ENCODE measurements at regions not wholly inside any gene's neighbourhood (a gene's known extent, or its start where the extent isn't known, plus 50 kb on each side); places are given as distances from the start of the nearest gene placed in this dataset.

- DNase-seq (ENCODE audit: low spot score) = no peak
Observed at GRCh38 chr12:89821896-89822295, 113.3 kb upstream of the ATP2B1 start.

- no peak for DNase-seq (ENCODE audit: low spot score)
Observed at GRCh38 chr12:89817501-89818226, 109.0 kb upstream of the ATP2B1 start.

GRCh38 chr12:89815225-89815624 lies 106.6 kb upstream of the ATP2B1 start:
- DNase-seq (ENCODE audit: low spot score) = no peak

GRCh38 chr12:89803412-89803811 lies 94.8 kb upstream of the ATP2B1 start:
- DNase-seq (ENCODE audit: low spot score) = no peak

GRCh38 chr12:89801284-89801683 lies 92.6 kb upstream of the ATP2B1 start:
- no peak for DNase-seq (ENCODE audit: low spot score)

- DNase-seq (ENCODE audit: low spot score) = no peak
Observed at GRCh38 chr12:89800435-89800834, 91.8 kb upstream of the ATP2B1 start.

GRCh38 chr12:89799316-89799715 lies 90.7 kb upstream of the ATP2B1 start:
- no peak for DNase-seq (ENCODE audit: low spot score)

GRCh38 chr12:89797436-89797835 lies 88.8 kb upstream of the ATP2B1 start:
- DNase-seq (ENCODE audit: low spot score) = no peak

GRCh38 chr12:89796798-89797382 lies 88.3 kb upstream of the ATP2B1 start:
- DNase-seq (ENCODE audit: low spot score) = no peak

GRCh38 chr12:89793946-89794345 lies 85.3 kb upstream of the ATP2B1 start:
- no peak for DNase-seq (ENCODE audit: low spot score)

GRCh38 chr12:89791286-89791685 lies 82.6 kb upstream of the ATP2B1 start:
- DNase-seq (ENCODE audit: low spot score) = no peak

GRCh38 chr12:89789862-89790261 lies 81.2 kb upstream of the ATP2B1 start:
- no peak for DNase-seq (ENCODE audit: low spot score)

GRCh38 chr12:89787763-89788162 lies 79.1 kb upstream of the ATP2B1 start:
- no peak for DNase-seq (ENCODE audit: low spot score)

- no peak for DNase-seq (ENCODE audit: low spot score)
Observed at GRCh38 chr12:89786177-89786810, 77.7 kb upstream of the ATP2B1 start.

GRCh38 chr12:89783359-89784060 lies 74.9 kb upstream of the ATP2B1 start:
- no peak for DNase-seq (ENCODE audit: low spot score)

- DNase-seq (ENCODE audit: low spot score) = no peak
Observed at GRCh38 chr12:89782807-89783206, 74.2 kb upstream of the ATP2B1 start.

- DNase-seq (ENCODE audit: low spot score) = no peak
Observed at GRCh38 chr12:89781946-89782550, 73.4 kb upstream of the ATP2B1 start.

GRCh38 chr12:89781156-89781555 lies 72.5 kb upstream of the ATP2B1 start:
- DNase-seq (ENCODE audit: low spot score) = no peak

- no peak for DNase-seq (ENCODE audit: low spot score)
Observed at GRCh38 chr12:89779090-89779489, 70.5 kb upstream of the ATP2B1 start.

GRCh38 chr12:89777733-89778379 lies 69.2 kb upstream of the ATP2B1 start:
- DNase-seq (ENCODE audit: low spot score) = no peak

GRCh38 chr12:89775986-89776365 lies 67.3 kb upstream of the ATP2B1 start:
- no peak for DNase-seq (ENCODE audit: low spot score)
